GM21528 (cell line): ENCODE measurements at regions not wholly inside any gene's neighbourhood (a gene's known extent, or its start where the extent isn't known, plus 50 kb on each side); places are given as distances from the start of the nearest gene placed in this dataset.

Experiments used
- ATAC-seq: cut with Tn5 transposase; IDR thresholded peaks from one replicate; pipeline ENCODE4 v1.9.1; 2021; ENCODE audit warnings: mild to moderate bottlenecking, moderate library complexity; ENCODE audit not compliant: unreplicated experiment, low FRiP score

GRCh38 chr20:40591536-40591935 lies 97.5 kb downstream of the MAFB start:
- no peak for ATAC-seq

- no peak for ATAC-seq
Observed at GRCh38 chr20:40591119-40591518, 97.9 kb downstream of the MAFB start.

GRCh38 chr20:40589581-40589980 lies 99.5 kb downstream of the MAFB start:
- ATAC-seq = no peak

GRCh38 chr20:40588891-40589290 lies 100.1 kb downstream of the MAFB start:
- no peak for ATAC-seq

- no peak for ATAC-seq
Observed at GRCh38 chr20:40587038-40587437, 102.0 kb downstream of the MAFB start.

GRCh38 chr20:40584130-40584809 lies 104.8 kb downstream of the MAFB start:
- no peak for ATAC-seq

- ATAC-seq = no peak
Observed at GRCh38 chr20:40583636-40584035, 105.4 kb downstream of the MAFB start.

- ATAC-seq = no peak
Observed at GRCh38 chr20:40583205-40583604, 105.8 kb downstream of the MAFB start.

- no peak for ATAC-seq
Observed at GRCh38 chr20:40582531-40582930, 106.5 kb downstream of the MAFB start.

GRCh38 chr20:40579701-40580100 lies 109.3 kb downstream of the MAFB start:
- no peak for ATAC-seq

- no peak for ATAC-seq
Observed at GRCh38 chr20:40578961-40579360, 110.1 kb downstream of the MAFB start.

- no peak for ATAC-seq
Observed at GRCh38 chr20:40575851-40576250, 113.2 kb downstream of the MAFB start.

- no peak for ATAC-seq
Observed at GRCh38 chr20:40572251-40572650, 116.8 kb downstream of the MAFB start.

- no peak for ATAC-seq
Observed at GRCh38 chr20:40571639-40572038, 117.4 kb downstream of the MAFB start.

GRCh38 chr20:40568200-40568599 lies 120.8 kb downstream of the MAFB start:
- no peak for ATAC-seq

GRCh38 chr20:40565682-40566040 lies 123.4 kb downstream of the MAFB start:
- ATAC-seq = no peak

- no peak for ATAC-seq
Observed at GRCh38 chr20:40565001-40565681, 123.9 kb downstream of the MAFB start.

- ATAC-seq = no peak
Observed at GRCh38 chr20:40563296-40563950, 125.6 kb downstream of the MAFB start.

- ATAC-seq = no peak
Observed at GRCh38 chr20:40562031-40562430, 127.0 kb downstream of the MAFB start.

GRCh38 chr20:40561187-40561586 lies 127.8 kb downstream of the MAFB start:
- ATAC-seq = no peak

- ATAC-seq = no peak
Observed at GRCh38 chr20:40558212-40558611, 130.8 kb downstream of the MAFB start.

- ATAC-seq = no peak
Observed at GRCh38 chr20:40551125-40551530, 137.9 kb downstream of the MAFB start.
